ENCODE measurements at regions not wholly inside any gene's neighbourhood (a gene's known extent, or its start where the extent isn't known, plus 50 kb on each side); places are given as distances from the start of the nearest gene placed in this dataset.

- TF ChIP-seq RARB (CRISPR knock-in tag; IDR thresholded peaks at IDR 0.05) = no peak
- TF ChIP-seq ZNF565 (CRISPR knock-in tag; conservative IDR thresholded peaks at IDR 0.05; ENCODE audit: low read depth) = no peak
Measured at GRCh38 chr1:238642231-238642630, 744.1 kb upstream of the CHRM3 start.

Measured in SK-N-SH treated with all-trans-retinoic acid at 6 μM for 48 hours (cell line).